GM12878 (cell line): ENCODE measurements at regions not wholly inside any gene's neighbourhood (a gene's known extent, or its start where the extent isn't known, plus 50 kb on each side); places are given as distances from the start of the nearest gene placed in this dataset.

Source experiments
- ATAC-seq: fragments of 200-7000 bp; cut with Tn5 transposase; 3 replicates; pipeline ENCODE4 v1.9.1; 2020; ENCODE audit warnings: mild to moderate bottlenecking, moderate library complexity
- BruUV-seq: library from RNA; stranded (reverse); fragments of 400-500 nt; replicated peaks from 2 replicates; lab custom pipeline; 2021; lab: Mats Ljungman, UMichigan
- CTCF ChIA-PET: fragments of 300-600 bp; sonication (Branson Sonifier 250); formaldehyde crosslinking; extraction: SDS; loops from one replicate; lab custom pipeline; 2021; ENCODE audit warnings: inconsistent platforms; lab: Yijun Ruan, JAX
- POLR2A ChIA-PET: fragments of 350-600 bp; formaldehyde crosslinking; extraction: SDS; loops from one replicate; lab custom pipeline; 2021; ENCODE audit warnings: inconsistent platforms; lab: Charles Lee
- RAD21 ChIA-PET: fragments of 300-600 bp; sonication (Branson Sonifier 250); formaldehyde crosslinking; loops from one replicate; lab custom pipeline; 2023; ENCODE audit warnings: antibody characterized with exemption; ENCODE audit not compliant: unreplicated experiment; lab: Charles Lee
- SMC1A ChIA-PET: fragments of 300-600 bp; sonication (Branson Sonifier 250); formaldehyde crosslinking; loops from one replicate; lab custom pipeline; 2023; ENCODE audit not compliant: unreplicated experiment, uncharacterized antibody; lab: Charles Lee
- DNase-seq: peaks from one replicate; pipeline ENCODE4 v3.0.0-alpha.2; 2011; ENCODE audit warnings: low read depth, low spot score
- FAIRE-seq: peaks from 3 replicates; lab custom pipeline; 2011; peaks lifted over from hg19 to GRCh38; lab: Jason Lieb, UNC
- H2AFZ ChIP-seq: 2 replicates; pipeline ENCODE4 v1.6.0; 2011; ENCODE audit warnings: low read depth, low read length, control low read depth; ENCODE audit not compliant: control insufficient read depth
- H3K27ac ChIP-seq: 2 replicates; pipeline ENCODE4 v1.5.1; 2011; ENCODE audit warnings: control low read depth; ENCODE audit not compliant: control insufficient read depth, insufficient read depth
- H3K27me3 ChIP-seq, 2 experiments: replicated peaks in 1 of 2; 2 replicates each; pipeline versions ENCODE4 v1.6.0 to v1.6.1; 2011; ENCODE audit warnings: low read length in 1 of 2; ENCODE audit not compliant: control insufficient read depth in 2 of 2, insufficient read depth in 2 of 2
- H3K36me3 ChIP-seq, 2 experiments: 2 replicates each; pipeline ENCODE4 v1.5.1; 2011; ENCODE audit warnings: low read length in 1 of 2; ENCODE audit not compliant: control insufficient read depth in 2 of 2, insufficient read depth in 2 of 2
- H3K4me1 ChIP-seq: 2 replicates; pipeline ENCODE4 v1.6.1; 2011; ENCODE audit warnings: mild to moderate bottlenecking, low read length, moderate library complexity, mixed read lengths; ENCODE audit not compliant: control insufficient read depth, insufficient read depth
- H3K4me2 ChIP-seq: 2 replicates; pipeline ENCODE4 v1.6.0; 2011; ENCODE audit warnings: control low read depth; ENCODE audit not compliant: control insufficient read depth, insufficient read depth
- H3K4me3 ChIP-seq: fragments of 200-600 bp; sonication (generic); 2 replicates; pipeline ENCODE4 v1.5.1; 2016
- H3K79me2 ChIP-seq: 2 replicates; pipeline ENCODE4 v1.6.0; 2011; ENCODE audit warnings: low read length; ENCODE audit not compliant: control insufficient read depth, insufficient read depth
- H3K9ac ChIP-seq: 2 replicates; pipeline ENCODE4 v1.8.0; 2011; ENCODE audit warnings: low read length, control low read depth, mixed read lengths; ENCODE audit not compliant: control insufficient read depth, insufficient read depth
- H3K9me3 ChIP-seq: replicated peaks from 3 replicates; pipeline ENCODE4 v1.5.1; 2011; ENCODE audit warnings: mild to moderate bottlenecking, low read length; ENCODE audit not compliant: control insufficient read depth, insufficient read depth
- H4K20me1 ChIP-seq: 2 replicates; pipeline ENCODE4 v1.6.0; 2011; ENCODE audit not compliant: control insufficient read depth, insufficient read depth
- CBX3 ChIP-seq: fragments of 200-600 bp; sonication (generic); IDR thresholded peaks from 2 replicates; pipeline ENCODE4 v1.6.1; 2016; ENCODE audit warnings: low read depth, borderline replicate concordance
- CHD2 ChIP-seq: IDR thresholded peaks from 2 replicates; pipeline ENCODE4 v1.6.1; 2011; ENCODE audit warnings: low read depth, low read length, improper control_type of control experiment, borderline replicate concordance
- CREM ChIP-seq: IDR thresholded peaks from 2 replicates; pipeline ENCODE4 v1.6.1; 2014; ENCODE audit warnings: antibody characterized with exemption, low read depth
- HDGF ChIP-seq: fragments of 450-650 bp; IDR thresholded peaks from 2 replicates; pipeline ENCODE4 v1.6.1; 2016; ENCODE audit warnings: antibody characterized with exemption
- MYC ChIP-seq: IDR thresholded peaks from 2 replicates; pipeline ENCODE4 v1.6.1; 2011; ENCODE audit warnings: mild to moderate bottlenecking, low read length, moderate library complexity, inconsistent platforms; ENCODE audit not compliant: insufficient read depth, insufficient replicate concordance, insufficient read length, severe bottlenecking
- NRF1 ChIP-seq: conservative IDR thresholded peaks from 2 replicates; pipeline ENCODE4 v1.6.1; 2011; ENCODE audit warnings: mild to moderate bottlenecking, low read depth, low read length, improper control_type of control experiment
- TARDBP ChIP-seq: IDR thresholded peaks from 2 replicates; pipeline ENCODE4 v1.6.1; 2016; ENCODE audit warnings: borderline replicate concordance
- TCF7 ChIP-seq: IDR thresholded peaks from 2 replicates; pipeline ENCODE4 v1.6.1; 2014; ENCODE audit warnings: antibody characterized with exemption, borderline replicate concordance
- ZNF384 ChIP-seq: IDR thresholded peaks from 2 replicates; pipeline ENCODE4 v1.6.1; 2012; ENCODE audit warnings: low read depth, mild to moderate bottlenecking, low read length, improper control_type of control experiment, borderline replicate concordance
- WGBS: methylation state at CpG from one replicate; pipeline ENCODE4 v1.1.6; 2016; ENCODE audit warnings: low lambda C conversion rate; ENCODE audit not compliant: insufficient replicate concordance, insufficient coverage; ENCODE audit errors: missing lambda C conversion rate; 5-methylcytosine and 5-hydroxymethylcytosine counted together
- in situ Hi-C: fragments of 300-500 bp; cut with MboI; formaldehyde crosslinking; loops from 9 replicates; pipeline ENCODE4 v1.14.3; 2018; ENCODE audit warnings: mixed read lengths
- intact Hi-C: fragments of 100-400 bp; cut with micrococcal nuclease; formaldehyde crosslinking; loops from one replicate; pipeline ENCODE4 v1.14.2; 2022; ENCODE audit not compliant: unreplicated experiment

GRCh38 chr2:238502956-238503791 is 76.4 kb downstream of the ASB1 start:
- DNase-seq (no peak), FAIRE-seq (no peak), ATAC-seq (no peak)
- Histone ChIP-seq H3K27me3 (no peaks in the 10 kb centered on the region; a peak in 1 of 4 replicates), H2AFZ (no peak overlapping the region), H3K9me3 (no peaks in the 10 kb centered on the region), H3K4me3 (no peak overlapping the region), H3K36me3 (no peaks in the 10 kb centered on the region), H3K4me1 (no peaks in the 10 kb centered on the region), H3K79me2 (no peaks in the 10 kb centered on the region), H3K9ac (no peak overlapping the region), H3K27ac (no peak overlapping the region), H4K20me1 (no peaks in the 10 kb centered on the region), H3K4me2 (no peak overlapping the region)
- ChIA-PET RAD21 (no interaction called here), POLR2A (no interaction called here), CTCF (interaction anchor here (1.0 kb wide), 1 partner anchor 12 kb away, joined by 3 read pairs; no protein-coding TSS in a partner anchor), SMC1A (no interaction called here)
- intact Hi-C loops: no loop called here
- WGBS: 64% methylated on average over 23 of the region's 23 CpGs
- no TSS peak for BruUV-seq
- in situ Hi-C loops: no loop called here
- no peak for TF ChIP-seq NRF1
- no peak for TF ChIP-seq TCF7
- no peak for TF ChIP-seq CREM
- TF ChIP-seq TARDBP: no peak
- TF ChIP-seq CHD2: no peak
- TF ChIP-seq MYC: no peak
- TF ChIP-seq ZNF384: no peak
- TF ChIP-seq HDGF: no peak
- no peak for TF ChIP-seq CBX3
